Thymus (tissue), 11 donors: ENCODE measurements at regions not wholly inside any gene's neighbourhood (a gene's known extent, or its start where the extent isn't known, plus 50 kb on each side); places are given as distances from the start of the nearest gene placed in this dataset.

Source experiments
- DNase-seq, 9 donors: peaks; one replicate each; pipeline ENCODE4 v3.0.0-alpha.2; 2013; ENCODE audit warnings: low spot score in 9 of 9, low read depth in 6 of 9, missing footprints in 1 of 9
- H3K27ac ChIP-seq, 2 donors: one replicate each; pipeline ENCODE4 v1.5.1; 2013; ENCODE audit warnings: control low read depth in 1 of 2, low read depth in 1 of 2, low read length in 1 of 2, mild to moderate bottlenecking in 1 of 2, moderate library complexity in 1 of 2
- H3K27me3 ChIP-seq, 2 donors: one replicate each; pipeline ENCODE4 v1.5.1; 2013; ENCODE audit warnings: low read length in 1 of 2; ENCODE audit not compliant: control insufficient read depth in 2 of 2, insufficient read depth in 1 of 2
- H3K36me3 ChIP-seq, 2 donors: one replicate each; pipeline ENCODE4 v1.5.1; 2013; ENCODE audit warnings: low read length in 1 of 2, mild to moderate bottlenecking in 1 of 2, moderate library complexity in 1 of 2; ENCODE audit not compliant: control insufficient read depth in 2 of 2, insufficient read depth in 2 of 2
- H3K4me1 ChIP-seq, 2 donors: one replicate each; pipeline ENCODE4 v1.5.1; 2013; ENCODE audit warnings: low read length in 2 of 2; ENCODE audit not compliant: control insufficient read depth in 2 of 2, insufficient read depth in 2 of 2
- H3K4me3 ChIP-seq, 2 donors: one replicate each; pipeline ENCODE4 v1.5.1; 2013; ENCODE audit warnings: low read length in 2 of 2, control low read depth in 1 of 2, mild to moderate bottlenecking in 1 of 2
- H3K9me3 ChIP-seq, 2 donors: one replicate each; pipeline ENCODE4 v1.5.1; 2013; ENCODE audit warnings: low read length in 1 of 2, mild to moderate bottlenecking in 1 of 2; ENCODE audit not compliant: control insufficient read depth in 2 of 2, insufficient read depth in 1 of 2
- WGBS: extraction: QIAGEN DNeasy Blood & Tissue Kit; methylation state at CpG from one replicate; pipeline ENCODE4 v1.1.7; 2013; 5-methylcytosine and 5-hydroxymethylcytosine counted together
- donor health status: healthy.

DNA sequence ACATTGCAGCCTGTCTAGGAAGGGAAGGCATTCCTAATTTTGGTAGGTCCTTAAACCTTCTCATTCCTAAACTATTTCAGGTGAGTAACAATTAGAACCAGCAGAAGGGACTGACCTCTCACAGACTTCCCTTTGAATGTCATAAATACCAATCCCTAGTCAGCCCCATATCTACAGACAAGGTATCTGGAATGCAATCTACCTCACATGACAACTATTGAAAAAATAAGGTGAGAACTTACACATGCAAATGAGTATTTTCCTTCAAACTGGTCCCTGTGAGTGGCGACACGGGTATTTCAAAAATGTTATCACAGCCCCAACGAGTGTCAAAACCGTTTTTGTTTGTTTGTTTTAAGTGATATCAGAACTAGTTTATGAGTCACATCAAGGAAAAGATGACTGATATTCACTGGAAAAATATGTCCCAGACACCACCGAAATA lies 102.4 kb upstream of the VCX2 start:
- Histone ChIP-seq H3K4me3 (no peak overlapping the region), H3K27ac (no peak overlapping the region), H3K4me1 (no peaks in the 10 kb centered on the region), H3K27me3 (no peaks in the 10 kb centered on the region), H3K9me3 (no peaks in the 10 kb centered on the region), H3K36me3 (no peaks in the 10 kb centered on the region)
- DNase-seq: no peak
- WGBS: 96% methylated on average over 5 of the region's 5 CpGs

DNA sequence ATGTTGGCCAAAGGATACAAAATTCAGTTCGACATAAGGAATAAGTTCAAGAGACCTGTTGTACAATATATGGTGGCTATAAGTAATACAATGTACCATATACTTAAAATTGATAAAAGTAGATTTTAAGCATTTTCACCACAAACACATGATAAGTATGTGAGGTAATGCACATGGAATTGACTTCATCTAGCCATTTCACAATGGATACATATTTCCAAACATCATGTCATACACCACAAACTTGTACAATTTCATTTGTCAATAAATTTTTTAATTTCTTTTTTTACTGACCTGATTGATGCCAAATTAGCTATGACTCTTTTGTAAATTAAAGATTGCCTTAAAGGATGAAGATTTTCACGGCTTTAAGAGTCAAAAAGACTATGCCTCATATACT lies 103.1 kb upstream of the VCX2 start:
- DNase-seq: no peak
- Histone ChIP-seq H3K27me3 (no peaks in the 10 kb centered on the region), H3K9me3 (no peaks in the 10 kb centered on the region), H3K27ac (no peak overlapping the region), H3K4me3 (no peak overlapping the region), H3K36me3 (no peaks in the 10 kb centered on the region), H3K4me1 (no peaks in the 10 kb centered on the region)
- 92% methylated on average over 2 of the region's 2 CpGs for WGBS

DNA sequence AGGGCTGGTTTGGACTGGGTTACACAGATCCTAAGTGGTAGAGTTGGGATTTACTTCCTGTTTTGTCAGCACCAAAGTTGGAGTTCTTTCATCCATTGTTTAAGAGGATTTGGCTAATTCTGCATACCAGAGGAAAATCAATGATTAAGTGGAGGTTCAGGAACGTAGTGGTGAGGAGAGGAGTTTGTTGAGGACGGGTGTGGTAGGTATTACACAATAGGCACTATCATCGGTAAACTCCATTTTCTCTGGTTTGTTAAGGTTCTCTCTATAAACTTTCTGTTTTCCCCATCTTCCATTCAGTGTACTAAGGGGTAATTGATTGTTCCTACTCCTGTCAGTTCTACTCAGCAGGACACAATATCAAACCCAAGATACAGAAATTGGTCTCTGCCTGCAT lies 107.5 kb upstream of the VCX2 start:
- WGBS: 91% methylated on average over 3 of the region's 3 CpGs
- H3K9me3 ChIP-seq: no peaks in the 10 kb centered on the region
- H3K27ac ChIP-seq: no peak overlapping the region
- no peaks in the 10 kb centered on the region for H3K36me3 ChIP-seq
- no peaks in the 10 kb centered on the region for H3K27me3 ChIP-seq
- H3K4me1 ChIP-seq: no peaks in the 10 kb centered on the region
- no peak overlapping the region for H3K4me3 ChIP-seq
- no peak for DNase-seq

DNA sequence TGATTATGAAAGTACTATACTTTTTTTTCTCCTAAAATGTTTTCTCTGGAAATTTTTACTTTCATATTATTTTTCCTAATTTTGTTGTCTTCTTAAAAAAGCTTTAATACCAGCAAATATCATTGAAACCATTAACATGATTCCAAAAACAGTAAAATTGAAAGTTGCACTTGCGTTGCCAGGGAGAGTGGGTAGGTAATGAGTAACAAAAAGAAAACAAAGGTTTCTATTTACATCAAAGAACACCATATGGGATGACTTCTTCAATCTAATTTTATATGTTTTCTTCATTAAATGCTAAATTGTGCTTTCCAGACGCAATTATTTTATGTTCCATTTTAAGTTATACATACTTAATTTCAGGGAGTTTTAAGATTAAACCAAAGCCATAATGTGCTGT lies 108.3 kb upstream of the VCX2 start:
- 90% methylated on average over 2 of the region's 2 CpGs for WGBS

DNA sequence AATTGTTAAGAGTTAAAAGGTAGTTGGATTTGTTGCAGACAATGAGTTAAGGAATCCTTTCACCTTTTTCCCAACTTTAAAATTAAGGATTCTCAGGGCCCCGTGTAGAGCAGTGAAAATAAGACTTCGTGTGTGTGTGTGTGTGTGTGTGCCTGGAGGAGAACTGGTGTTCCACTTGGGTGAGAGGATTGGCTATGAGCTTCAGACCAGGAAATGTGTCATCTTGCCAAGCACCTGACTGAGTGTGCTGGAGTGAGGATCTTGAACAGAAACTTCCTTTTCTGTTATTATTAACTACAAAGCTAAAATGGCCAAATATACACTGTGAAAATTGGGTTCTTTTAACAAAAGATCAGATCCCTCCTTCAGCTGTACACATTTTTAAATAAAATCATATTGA lies 113.1 kb upstream of the VCX2 start:
- WGBS: 53% methylated on average over 2 of the region's 2 CpGs
- no peak for DNase-seq
- no peak overlapping the region for H3K27ac ChIP-seq
- H3K4me1 ChIP-seq: no peaks in the 10 kb centered on the region
- no peaks in the 10 kb centered on the region for H3K27me3 ChIP-seq
- H3K9me3 ChIP-seq: no peaks in the 10 kb centered on the region
- H3K36me3 ChIP-seq: no peaks in the 10 kb centered on the region
- no peak overlapping the region for H3K4me3 ChIP-seq

More for the DNA sequence above, 108.3 kb upstream of the VCX2 start:
- Histone ChIP-seq H3K9me3 (no peaks in the 10 kb centered on the region), H3K27ac (no peak overlapping the region), H3K4me3 (no peak overlapping the region), H3K4me1 (no peaks in the 10 kb centered on the region), H3K27me3 (no peaks in the 10 kb centered on the region), H3K36me3 (no peaks in the 10 kb centered on the region)
- DNase-seq: no peak

DNA sequence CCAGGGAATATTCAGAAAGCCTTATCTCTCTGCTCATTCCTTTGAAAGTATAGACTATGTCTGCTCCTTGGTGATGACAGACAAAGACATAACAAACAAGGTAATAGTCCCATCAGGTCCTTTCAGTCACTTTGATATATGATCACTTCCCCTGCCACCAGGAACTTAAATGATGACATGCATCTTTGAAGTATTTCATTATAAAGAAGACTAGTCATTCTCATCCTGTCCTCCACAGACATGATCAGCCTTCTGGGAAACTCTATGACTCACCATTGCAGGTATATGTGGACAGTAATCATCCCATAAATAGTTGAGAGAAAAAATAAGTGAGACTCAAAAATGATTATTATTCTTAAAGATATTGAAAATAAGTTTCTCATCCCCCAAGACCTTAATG lies 117.5 kb upstream of the VCX2 start:
- H3K36me3 ChIP-seq: no peaks in the 10 kb centered on the region
- no peak overlapping the region for H3K27ac ChIP-seq
- no peaks in the 10 kb centered on the region for H3K9me3 ChIP-seq
- DNase-seq: no peak
- no peaks in the 10 kb centered on the region for H3K27me3 ChIP-seq
- no peaks in the 10 kb centered on the region for H3K4me1 ChIP-seq
- H3K4me3 ChIP-seq: no peak overlapping the region

DNA sequence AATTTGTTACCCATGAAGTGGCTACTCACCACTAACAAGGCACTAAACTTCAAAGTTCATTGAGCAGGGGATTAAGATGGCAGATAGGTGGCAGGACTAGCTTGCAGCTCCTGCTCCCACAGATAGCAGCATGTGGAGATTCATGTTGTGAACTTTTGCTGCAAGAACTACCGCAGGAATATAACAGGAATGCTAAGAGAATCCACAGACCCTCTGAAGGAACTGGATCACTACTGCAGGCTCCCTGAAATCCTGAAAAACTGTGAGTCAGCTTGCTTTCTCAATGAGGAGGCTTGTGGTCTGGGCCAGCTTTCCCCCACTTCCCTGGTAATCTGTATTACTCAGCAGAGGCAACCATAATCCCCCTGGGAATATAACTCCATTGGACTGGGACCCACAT lies 118.5 kb upstream of the VCX2 start:
- Histone ChIP-seq H3K36me3 (no peaks in the 10 kb centered on the region), H3K4me1 (no peaks in the 10 kb centered on the region), H3K27ac (no peak overlapping the region), H3K4me3 (no peak overlapping the region), H3K27me3 (no peaks in the 10 kb centered on the region), H3K9me3 (no peaks in the 10 kb centered on the region)
- DNase-seq: no peak
- 97% methylated on average over 1 of the region's 1 CpG for WGBS

DNA sequence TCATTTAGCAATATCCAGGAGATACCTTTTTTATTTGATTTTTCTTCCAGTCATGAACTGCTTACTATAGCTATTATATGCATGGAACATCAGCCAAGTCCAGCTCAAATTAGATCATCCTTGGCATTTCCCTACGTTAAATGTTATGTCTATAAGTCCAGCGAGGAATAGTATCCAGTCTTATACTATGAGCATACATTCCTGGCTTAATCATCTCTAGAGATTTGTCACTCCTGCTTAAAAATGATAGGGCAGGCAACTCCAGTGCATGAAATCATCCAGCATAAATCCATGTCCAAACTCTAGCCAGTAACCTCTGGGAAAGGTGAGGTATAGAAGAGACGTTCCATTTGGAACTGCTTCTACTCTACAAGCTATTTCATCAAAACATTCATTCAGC lies 126.7 kb upstream of the VCX2 start:
- DNase-seq: no peak

DNA sequence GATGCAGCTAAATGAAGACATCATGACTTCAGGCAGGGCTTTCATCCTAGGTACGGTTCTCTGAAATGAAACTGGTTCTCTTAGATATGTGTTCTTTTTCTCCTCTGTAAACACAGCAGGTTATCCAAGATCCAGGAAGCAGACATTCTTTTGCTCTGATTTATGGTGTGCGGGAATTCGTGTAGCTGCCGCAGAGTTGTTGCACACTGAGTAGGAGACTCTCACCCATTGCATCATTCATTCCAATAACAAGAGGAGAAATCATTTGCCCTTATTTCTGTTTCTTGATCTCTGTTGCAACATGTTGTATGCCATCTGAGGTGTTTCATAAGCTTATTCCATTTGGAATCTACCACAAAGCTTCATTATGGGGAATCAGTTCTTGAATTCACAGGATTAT lies 133.6 kb upstream of the VCX2 start:
- over 99% methylated on average over 4 of the region's 4 CpGs for WGBS

More for the DNA sequence above, 126.7 kb upstream of the VCX2 start:
- H3K27ac ChIP-seq: no peak overlapping the region
- no peaks in the 10 kb centered on the region for H3K36me3 ChIP-seq
- no peaks in the 10 kb centered on the region for H3K4me1 ChIP-seq
- 97% methylated on average over 3 of the region's 3 CpGs for WGBS
- H3K4me3 ChIP-seq: no peak overlapping the region
- H3K27me3 ChIP-seq: no peaks in the 10 kb centered on the region
- peaks cover 0 to 5% of the 10 kb centered on the region in 2 donors for H3K9me3 ChIP-seq

DNA sequence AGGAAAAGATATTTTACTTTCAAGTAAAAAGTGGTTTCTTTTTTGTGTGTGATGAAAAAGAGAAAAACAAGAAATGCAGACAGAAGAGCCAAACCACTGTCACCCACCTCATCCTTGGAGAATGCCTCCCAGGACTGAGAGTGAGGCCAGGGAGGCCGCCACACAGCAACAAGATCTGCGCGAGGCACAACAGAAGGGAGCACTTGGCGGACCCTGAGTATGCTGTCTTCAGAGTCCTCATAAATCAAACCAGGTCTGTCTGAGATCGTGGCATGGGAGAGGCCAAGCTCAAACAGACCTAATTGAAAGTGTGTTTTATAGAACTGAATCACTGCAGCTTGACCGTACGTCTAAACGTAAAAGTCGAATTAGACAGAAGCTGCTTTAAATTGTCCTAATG lies 134.3 kb upstream of the VCX2 start:
- H3K4me3 ChIP-seq: no peak overlapping the region
- H3K27me3 ChIP-seq: no peaks in the 10 kb centered on the region
- no peak for DNase-seq
- H3K4me1 ChIP-seq: no peaks in the 10 kb centered on the region
- WGBS: 93% methylated on average over 9 of the region's 9 CpGs
- H3K36me3 ChIP-seq: no peaks in the 10 kb centered on the region
- H3K27ac ChIP-seq: no peak overlapping the region
- H3K9me3 ChIP-seq: peaks cover 0 to 5% of the 10 kb centered on the region in 2 donors

More for the DNA sequence above, 133.6 kb upstream of the VCX2 start:
- no peaks in the 10 kb centered on the region for H3K4me1 ChIP-seq
- peaks cover 0 to 5% of the 10 kb centered on the region in 2 donors for H3K9me3 ChIP-seq
- no peak overlapping the region for H3K4me3 ChIP-seq
- H3K27ac ChIP-seq: no peak overlapping the region
- no peaks in the 10 kb centered on the region for H3K27me3 ChIP-seq
- DNase-seq: no peak
- H3K36me3 ChIP-seq: no peaks in the 10 kb centered on the region
